ENCODE measurements at regions not wholly inside any gene's neighbourhood (a gene's known extent, or its start where the extent isn't known, plus 50 kb on each side); places are given as distances from the start of the nearest gene placed in this dataset.
A peak's percentile ranks its signal among the peaks of the same experiment; 100 is the strongest.

GRCh38 chr2:204313256-204313655 lies 232.0 kb upstream of the PARD3B start:
- Mint-ChIP-seq H3K27ac (no peak overlapping the region), H3K4me1 (peaks cover 2% of the 10 kb centered on the region), H3K4me3 (no peak overlapping the region), H3K36me3 (ENCODE audit: low read depth) (no peaks in the 10 kb centered on the region), H3K27me3 (peaks cover 70% of the 10 kb centered on the region)
- ATAC-seq (no peak), DNase-seq (no peak)
- H3K9me3 ChIP-seq (ENCODE audit: control insufficient read depth, low read length, poor library complexity, severe bottlenecking), result no peaks in the 10 kb centered on the region

GRCh38 chr2:204315236-204315662 lies 230.0 kb upstream of the PARD3B start:
- no peak overlapping the region for H3K4me3 Mint-ChIP-seq
- H3K27ac Mint-ChIP-seq, result no peak overlapping the region
- H3K27me3 Mint-ChIP-seq, result peaks cover 60% of the 10 kb centered on the region
- no peaks in the 10 kb centered on the region for H3K9me3 ChIP-seq (ENCODE audit: control insufficient read depth, low read length, poor library complexity, severe bottlenecking)
- no peaks in the 10 kb centered on the region for H3K36me3 Mint-ChIP-seq (ENCODE audit: low read depth)
- DNase-seq, result no peak
- H3K4me1 Mint-ChIP-seq, result peaks cover 2% of the 10 kb centered on the region
- no peak for ATAC-seq

GRCh38 chr2:204317640-204318039 lies 227.6 kb upstream of the PARD3B start:
- no peaks in the 10 kb centered on the region for H3K9me3 ChIP-seq (ENCODE audit: control insufficient read depth, low read length, poor library complexity, severe bottlenecking)

GRCh38 chr2:204321027-204321800 lies 224.1 kb upstream of the PARD3B start:
- Mint-ChIP-seq H3K4me1 (peaks cover 6% of the 10 kb centered on the region), H3K4me3 (no peak overlapping the region), H3K27ac (no peak overlapping the region), H3K27me3 (peaks cover 72% of the 10 kb centered on the region), H3K36me3 (ENCODE audit: low read depth) (peaks cover 3% of the 10 kb centered on the region)
- no peak for DNase-seq
- no peaks in the 10 kb centered on the region for H3K9me3 ChIP-seq (ENCODE audit: control insufficient read depth, low read length, poor library complexity, severe bottlenecking)
- no peak for ATAC-seq

More at GRCh38 chr2:204317640-204318039, 227.6 kb upstream of the PARD3B start:
- no peak overlapping the region for H3K4me3 Mint-ChIP-seq
- no peak for DNase-seq
- H3K36me3 Mint-ChIP-seq (ENCODE audit: low read depth), result peaks cover 3% of the 10 kb centered on the region
- no peak for ATAC-seq
- H3K4me1 Mint-ChIP-seq, result peaks cover 6% of the 10 kb centered on the region
- H3K27ac Mint-ChIP-seq, result no peak overlapping the region
- peaks cover 64% of the 10 kb centered on the region for H3K27me3 Mint-ChIP-seq

- Mint-ChIP-seq H3K4me3 (no peak overlapping the region), H3K36me3 (ENCODE audit: low read depth) (peaks cover 3% of the 10 kb centered on the region), H3K27me3 (peaks cover 72% of the 10 kb centered on the region), H3K4me1 (peaks cover 6% of the 10 kb centered on the region), H3K27ac (no peak overlapping the region)
- no peak for ATAC-seq
- no peaks in the 10 kb centered on the region for H3K9me3 ChIP-seq (ENCODE audit: control insufficient read depth, low read length, poor library complexity, severe bottlenecking)
- DNase-seq, result no peak
Observed at GRCh38 chr2:204321910-204322751, 223.1 kb upstream of the PARD3B start.

GRCh38 chr2:204325468-204325867 lies 219.8 kb upstream of the PARD3B start:
- peak in 1 of 3 donors; percentile 43 for DNase-seq

GRCh38 chr2:204328373-204328772 lies 216.9 kb upstream of the PARD3B start:
- Mint-ChIP-seq H3K27me3 (peaks cover 44% of the 10 kb centered on the region), H3K4me3 (no peak overlapping the region), H3K27ac (no peak overlapping the region), H3K36me3 (ENCODE audit: low read depth) (no peaks in the 10 kb centered on the region), H3K4me1 (peaks cover 2% of the 10 kb centered on the region)
- DNase-seq, result no peak
- H3K9me3 ChIP-seq (ENCODE audit: control insufficient read depth, low read length, poor library complexity, severe bottlenecking), result no peaks in the 10 kb centered on the region
- no peak for ATAC-seq

More at GRCh38 chr2:204325468-204325867, 219.8 kb upstream of the PARD3B start:
- peak; percentile 86 for ATAC-seq
- Mint-ChIP-seq H3K36me3 (ENCODE audit: low read depth) (peaks cover 3% of the 10 kb centered on the region), H3K27ac (no peak overlapping the region), H3K4me3 (no peak overlapping the region), H3K4me1 (peaks cover 6% of the 10 kb centered on the region), H3K27me3 (peaks cover 61% of the 10 kb centered on the region)
- no peaks in the 10 kb centered on the region for H3K9me3 ChIP-seq (ENCODE audit: control insufficient read depth, low read length, poor library complexity, severe bottlenecking)

- no peaks in the 10 kb centered on the region for H3K36me3 Mint-ChIP-seq (ENCODE audit: low read depth)
- peaks cover 38% of the 10 kb centered on the region for H3K27me3 Mint-ChIP-seq
- H3K27ac Mint-ChIP-seq, result no peak overlapping the region
- DNase-seq, result no peak
- peaks cover 2% of the 10 kb centered on the region for H3K4me1 Mint-ChIP-seq
- H3K9me3 ChIP-seq (ENCODE audit: control insufficient read depth, low read length, poor library complexity, severe bottlenecking), result no peaks in the 10 kb centered on the region
- ATAC-seq, result no peak
- no peak overlapping the region for H3K4me3 Mint-ChIP-seq
Observed at GRCh38 chr2:204329016-204329415, 216.3 kb upstream of the PARD3B start.

GRCh38 chr2:204329532-204329931 lies 215.7 kb upstream of the PARD3B start:
- H3K4me1 Mint-ChIP-seq, result peaks cover 2% of the 10 kb centered on the region
- peaks cover 33% of the 10 kb centered on the region for H3K27me3 Mint-ChIP-seq
- H3K4me3 Mint-ChIP-seq, result no peak overlapping the region
- H3K9me3 ChIP-seq (ENCODE audit: control insufficient read depth, low read length, poor library complexity, severe bottlenecking), result no peaks in the 10 kb centered on the region
- ATAC-seq (no peak), DNase-seq (no peak)
- H3K36me3 Mint-ChIP-seq (ENCODE audit: low read depth), result no peaks in the 10 kb centered on the region
- H3K27ac Mint-ChIP-seq, result no peak overlapping the region

GRCh38 chr2:204331180-204331579 lies 214.1 kb upstream of the PARD3B start:
- Mint-ChIP-seq H3K27me3 (peaks cover 39% of the 10 kb centered on the region), H3K27ac (no peak overlapping the region), H3K36me3 (ENCODE audit: low read depth) (no peaks in the 10 kb centered on the region), H3K4me3 (no peak overlapping the region), H3K4me1 (no peaks in the 10 kb centered on the region)
- ATAC-seq, result no peak
- DNase-seq, result no peak
- H3K9me3 ChIP-seq (ENCODE audit: control insufficient read depth, low read length, poor library complexity, severe bottlenecking), result no peaks in the 10 kb centered on the region

GRCh38 chr2:204331988-204332387 lies 213.3 kb upstream of the PARD3B start:
- no peak for ATAC-seq
- no peaks in the 10 kb centered on the region for H3K9me3 ChIP-seq (ENCODE audit: control insufficient read depth, low read length, poor library complexity, severe bottlenecking)
- no peak for DNase-seq
- no peak overlapping the region for H3K27ac Mint-ChIP-seq
- no peaks in the 10 kb centered on the region for H3K36me3 Mint-ChIP-seq (ENCODE audit: low read depth)
- peaks cover 40% of the 10 kb centered on the region for H3K27me3 Mint-ChIP-seq
- no peaks in the 10 kb centered on the region for H3K4me1 Mint-ChIP-seq
- no peak overlapping the region for H3K4me3 Mint-ChIP-seq

GRCh38 chr2:204332706-204333105 lies 212.6 kb upstream of the PARD3B start:
- Mint-ChIP-seq H3K4me3 (no peak overlapping the region), H3K36me3 (ENCODE audit: low read depth) (no peaks in the 10 kb centered on the region), H3K4me1 (no peaks in the 10 kb centered on the region), H3K27ac (no peak overlapping the region), H3K27me3 (peaks cover 48% of the 10 kb centered on the region)
- ATAC-seq (no peak), DNase-seq (no peak)
- H3K9me3 ChIP-seq (ENCODE audit: control insufficient read depth, low read length, poor library complexity, severe bottlenecking), result no peaks in the 10 kb centered on the region

- Mint-ChIP-seq H3K27ac (no peak overlapping the region), H3K27me3 (peaks cover 58% of the 10 kb centered on the region), H3K4me1 (no peaks in the 10 kb centered on the region), H3K4me3 (no peak overlapping the region), H3K36me3 (ENCODE audit: low read depth) (no peaks in the 10 kb centered on the region)
- ATAC-seq (no peak), DNase-seq (no peak)
- H3K9me3 ChIP-seq (ENCODE audit: control insufficient read depth, low read length, poor library complexity, severe bottlenecking), result no peaks in the 10 kb centered on the region
Observed at GRCh38 chr2:204333861-204334260, 211.4 kb upstream of the PARD3B start.
